Transverse colon (tissue), 4 donors: ENCODE measurements at regions not wholly inside any gene's neighbourhood (a gene's known extent, or its start where the extent isn't known, plus 50 kb on each side); places are given as distances from the start of the nearest gene placed in this dataset.

ENCODE experiments used
- DNase-seq: peaks from one replicate; pipeline ENCODE4 v3.0.0-alpha.2; 2019
- H3K27ac ChIP-seq, 4 donors: fragments of 200-600 bp; sonication (generic); 2 replicates each; pipeline ENCODE4 v1.5.1; 2016 to 2018; ENCODE audit warnings: inconsistent platforms in 4 of 4
- H3K27me3 ChIP-seq: fragments of 200-600 bp; sonication (generic); 2 replicates; pipeline ENCODE4 v1.5.1; 2017; ENCODE audit warnings: inconsistent platforms
- H3K36me3 ChIP-seq, 4 donors: fragments of 200-600 bp; sonication (generic); 2 replicates each; pipeline ENCODE4 v1.5.1; 2017 to 2019; ENCODE audit warnings: inconsistent platforms in 4 of 4
- H3K4me1 ChIP-seq, 4 donors: fragments of 200-600 bp; sonication (generic); 2 replicates each; pipeline ENCODE4 v1.5.1; 2017 to 2020; ENCODE audit warnings: inconsistent platforms in 4 of 4
- H3K4me3 ChIP-seq, 4 donors: fragments of 200-600 bp; sonication (generic); 1 replicate in 1 of 4; 2 replicates in 3 of 4; pipeline versions ENCODE4 v1.5.1 to v1.6.1; 2017 to 2019; ENCODE audit warnings: inconsistent platforms in 4 of 4
- H3K9me3 ChIP-seq, 2 donors: fragments of 200-600 bp; sonication (generic); 2 replicates each; pipeline ENCODE4 v1.5.1; 2017 to 2019; ENCODE audit warnings: inconsistent platforms in 2 of 2
- CTCF ChIP-seq, 5 experiments: fragments of 200-600 bp in 3 of 5; fragments of 450-650 bp in 2 of 5; sonication (generic) in 3 of 5; IDR thresholded peaks; 1 replicate in 2 of 5; 2 replicates in 3 of 5; pipeline ENCODE4 v1.5.1; 2016 to 2017; ENCODE audit warnings: antibody characterized with exemption in 5 of 5, inconsistent platforms in 3 of 5, mild to moderate bottlenecking in 2 of 5, moderate library complexity in 1 of 5
- EP300 ChIP-seq: sonication (generic); formaldehyde crosslinking; IDR thresholded peaks from one replicate; pipeline ENCODE4 v1.6.1; 2017; ENCODE audit warnings: antibody characterized with exemption, low read depth
- POLR2A ChIP-seq: fragments of 450-650 bp; IDR thresholded peaks from one replicate; pipeline ENCODE4 v1.6.1; 2016; ENCODE audit warnings: antibody characterized with exemption, mild to moderate bottlenecking, moderate library complexity
- POLR2AphosphoS5 ChIP-seq, 3 donors: sonication (generic); formaldehyde crosslinking; IDR thresholded peaks; one replicate each; pipeline ENCODE4 v1.6.1; 2016; ENCODE audit warnings: antibody characterized with exemption in 3 of 3
- WGBS, 2 donors: methylation state at CpG; one replicate each; pipeline ENCODE4 v1.1.5; 2018; ENCODE audit warnings: low coverage in 1 of 2; 5-methylcytosine and 5-hydroxymethylcytosine counted together
- in situ Hi-C, 4 donors: fragments of 200-750 bp; cut with MboI; loops; one replicate each; pipeline versions ENCODE4 v1.15.0 to v1.15.1; 2017; ENCODE audit warnings: low sequenced_read_pairs in 3 of 4, low pct_ligation_motif_present in 1 of 4, low pct_unique_long_range_greater_than_20kb in 1 of 4
- intact Hi-C: fragments of 100-400 bp; cut with DNase I; formaldehyde crosslinking; loops from one replicate; pipeline ENCODE4 v1.15.1; 2023; ENCODE audit warnings: low total_unique reads

- H3K4me3 ChIP-seq, result no peak overlapping the region
- intact Hi-C loops, result no loop called here
- H3K27ac ChIP-seq, result no peak overlapping the region
- peaks cover 0 to 3% of the 10 kb centered on the region in 2 donors for H3K9me3 ChIP-seq
- no peaks in the 10 kb centered on the region for H3K4me1 ChIP-seq
- in situ Hi-C loops, result no loop called here
- TF ChIP-seq EP300 (no peak), POLR2A (no peak), POLR2AphosphoS5 (IDR thresholded peaks at IDR 0.05) (no peak), CTCF (IDR thresholded peaks at IDR 0.05) (no peak)
- no peaks in the 10 kb centered on the region for H3K36me3 ChIP-seq
- no peak for DNase-seq
- 76 to 81% methylated on average over 1 of the region's 1 CpG for WGBS, 2 donors
- H3K27me3 ChIP-seq, result no peaks in the 10 kb centered on the region
Measured at GRCh38 chr4:188727746-188728145, 588.5 kb downstream of the TRIML1 start.

- Histone ChIP-seq H3K27ac (no peak overlapping the region), H3K4me3 (no peak overlapping the region), H3K9me3 (peaks cover 0 to 3% of the 10 kb centered on the region in 2 donors), H3K36me3 (no peaks in the 10 kb centered on the region), H3K27me3 (no peaks in the 10 kb centered on the region), H3K4me1 (no peaks in the 10 kb centered on the region)
- 19 to 27% methylated on average over 1 of the region's 1 CpG for WGBS, 2 donors
- TF ChIP-seq POLR2A, result no peak
- no peak for TF ChIP-seq POLR2AphosphoS5 (IDR thresholded peaks at IDR 0.05)
- no peak for TF ChIP-seq CTCF (IDR thresholded peaks at IDR 0.05)
- no peak for TF ChIP-seq EP300
- in situ Hi-C loops (no loop called here), intact Hi-C loops (no loop called here)
- no peak for DNase-seq
Measured at GRCh38 chr4:188728359-188728758, 589.1 kb downstream of the TRIML1 start.

GRCh38 chr4:188732131-188732530, 592.9 kb downstream of the TRIML1 start:
- Histone ChIP-seq H3K4me1 (no peaks in the 10 kb centered on the region), H3K9me3 (peaks cover 0 to 4% of the 10 kb centered on the region in 2 donors), H3K4me3 (no peak overlapping the region), H3K27me3 (no peaks in the 10 kb centered on the region), H3K36me3 (no peaks in the 10 kb centered on the region), H3K27ac (no peak overlapping the region)
- in situ Hi-C loops (no loop called here), intact Hi-C loops (no loop called here)
- 42 to 50% methylated on average over 3 of the region's 3 CpGs for WGBS, 2 donors
- TF ChIP-seq POLR2A (no peak), POLR2AphosphoS5 (IDR thresholded peaks at IDR 0.05) (no peak), EP300 (no peak), CTCF (IDR thresholded peaks at IDR 0.05) (no peak)
- DNase-seq, result no peak

GRCh38 chr4:188735082-188735481, 595.8 kb downstream of the TRIML1 start:
- Histone ChIP-seq H3K36me3 (no peaks in the 10 kb centered on the region), H3K27ac (no peak overlapping the region), H3K4me1 (no peaks in the 10 kb centered on the region), H3K27me3 (no peaks in the 10 kb centered on the region), H3K4me3 (no peak overlapping the region), H3K9me3 (peaks cover 0 to 4% of the 10 kb centered on the region in 2 donors)
- no peak for TF ChIP-seq CTCF (IDR thresholded peaks at IDR 0.05)
- TF ChIP-seq POLR2AphosphoS5 (IDR thresholded peaks at IDR 0.05), result no peak
- TF ChIP-seq POLR2A, result no peak
- no peak for TF ChIP-seq EP300
- in situ Hi-C loops, result no loop called here
- 83% methylated on average over 12 of the region's 15 CpGs; no CpG with 5 or more reads in 1 of the 2 donors for WGBS, 2 donors
- DNase-seq, result no peak
- intact Hi-C loops, result no loop called here
